Activated CD8-positive, alpha-beta T cell treated with anti-CD3 and anti-CD28 coated beads for 36 hours (primary cell): ENCODE measurements at regions not wholly inside any gene's neighbourhood (a gene's known extent, or its start where the extent isn't known, plus 50 kb on each side); places are given as distances from the start of the nearest gene placed in this dataset.

Experiments used
- ATAC-seq: fragments of 200-7000 bp; cut with Tn5 transposase; one replicate; pipeline ENCODE4 v1.10.0; 2021; ENCODE audit warnings: mild to moderate bottlenecking, moderate library complexity
- CTCF ChIA-PET: fragments of 350-600 bp; sonication (Branson Sonifier 250); formaldehyde crosslinking; loops from one replicate; lab custom pipeline; 2021; ENCODE audit warnings: antibody characterized with exemption; lab: Charles Lee
- POLR2A ChIA-PET: fragments of 350-600 bp; sonication (Branson Sonifier 250); formaldehyde crosslinking; loops from one replicate; lab custom pipeline; 2021; ENCODE audit warnings: antibody characterized with exemption; lab: Charles Lee
- DNase-seq: peaks from one replicate; pipeline ENCODE4 v3.0.0-alpha.2; 2020
- H3K27ac Mint-ChIP-seq: one replicate; pipeline ENCODE4 v1.8.0; 2021; ENCODE audit warnings: mild to moderate bottlenecking, mixed read lengths
- H3K27me3 Mint-ChIP-seq: one replicate; pipeline ENCODE4 v1.8.0; 2021; ENCODE audit warnings: mixed read lengths
- H3K36me3 Mint-ChIP-seq: one replicate; pipeline ENCODE4 v1.8.0; 2021; ENCODE audit warnings: low read depth, mixed read lengths
- H3K4me1 Mint-ChIP-seq: one replicate; pipeline ENCODE4 v1.8.0; 2021; ENCODE audit warnings: low read depth, mixed read lengths
- H3K4me3 Mint-ChIP-seq: one replicate; pipeline ENCODE4 v1.8.0; 2021; ENCODE audit warnings: mild to moderate bottlenecking, moderate library complexity, mixed read lengths
- H3K9me3 Mint-ChIP-seq: one replicate; pipeline ENCODE4 v1.8.0; 2021; ENCODE audit warnings: mixed read lengths
- intact Hi-C: fragments of 100-400 bp; cut with micrococcal nuclease; formaldehyde crosslinking; loops from one replicate; pipeline ENCODE4 v1.10.0; 2022
- TF ChIP-seq, protein P1 (sequence below): fragments of 200-600 bp; IDR thresholded peaks from one replicate; pipeline ENCODE4 v1.8.0; 2022; ENCODE audit warnings: antibody characterized with exemption, mild to moderate bottlenecking

DNA sequence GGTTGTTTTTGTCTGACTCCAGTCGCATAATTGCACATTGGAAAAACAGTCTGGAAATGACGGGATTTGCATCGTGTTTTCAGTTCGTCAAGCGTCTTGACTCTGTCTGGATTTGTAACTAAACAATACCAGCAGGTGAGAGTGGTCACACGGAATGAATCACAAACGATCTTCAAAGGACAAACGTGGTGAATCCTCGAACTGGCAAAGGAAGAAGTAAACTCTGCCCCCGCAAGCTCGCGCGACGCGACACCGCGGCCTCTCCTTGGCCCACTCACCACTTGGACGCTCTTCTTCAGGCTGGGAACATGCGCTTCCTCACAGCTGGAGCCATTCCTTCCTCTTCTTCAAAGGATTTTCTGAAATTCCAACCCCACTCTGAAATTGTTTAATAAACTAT is 352.6 kb downstream of the THBS2 start:
- Mint-ChIP-seq H3K9me3 (no peaks in the 10 kb centered on the region), H3K27me3 (peaks cover 2% of the 10 kb centered on the region), H3K36me3 (no peaks in the 10 kb centered on the region), H3K4me1 (peaks cover 3% of the 10 kb centered on the region), H3K4me3 (no peak overlapping the region), H3K27ac (no peak overlapping the region)
- CTCF ChIA-PET: no interaction called here
- TF ChIP-seq, protein P1, sequence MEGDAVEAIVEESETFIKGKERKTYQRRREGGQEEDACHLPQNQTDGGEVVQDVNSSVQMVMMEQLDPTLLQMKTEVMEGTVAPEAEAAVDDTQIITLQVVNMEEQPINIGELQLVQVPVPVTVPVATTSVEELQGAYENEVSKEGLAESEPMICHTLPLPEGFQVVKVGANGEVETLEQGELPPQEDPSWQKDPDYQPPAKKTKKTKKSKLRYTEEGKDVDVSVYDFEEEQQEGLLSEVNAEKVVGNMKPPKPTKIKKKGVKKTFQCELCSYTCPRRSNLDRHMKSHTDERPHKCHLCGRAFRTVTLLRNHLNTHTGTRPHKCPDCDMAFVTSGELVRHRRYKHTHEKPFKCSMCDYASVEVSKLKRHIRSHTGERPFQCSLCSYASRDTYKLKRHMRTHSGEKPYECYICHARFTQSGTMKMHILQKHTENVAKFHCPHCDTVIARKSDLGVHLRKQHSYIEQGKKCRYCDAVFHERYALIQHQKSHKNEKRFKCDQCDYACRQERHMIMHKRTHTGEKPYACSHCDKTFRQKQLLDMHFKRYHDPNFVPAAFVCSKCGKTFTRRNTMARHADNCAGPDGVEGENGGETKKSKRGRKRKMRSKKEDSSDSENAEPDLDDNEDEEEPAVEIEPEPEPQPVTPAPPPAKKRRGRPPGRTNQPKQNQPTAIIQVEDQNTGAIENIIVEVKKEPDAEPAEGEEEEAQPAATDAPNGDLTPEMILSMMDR: no peak
- DNase-seq (no peak), ATAC-seq (no peak)
- POLR2A ChIA-PET: interaction anchor here (0.6 kb wide), 1 partner anchor 735 kb away, joined by 3 read pairs; no protein-coding TSS in a partner anchor
- intact Hi-C loops: no loop called here

DNA sequence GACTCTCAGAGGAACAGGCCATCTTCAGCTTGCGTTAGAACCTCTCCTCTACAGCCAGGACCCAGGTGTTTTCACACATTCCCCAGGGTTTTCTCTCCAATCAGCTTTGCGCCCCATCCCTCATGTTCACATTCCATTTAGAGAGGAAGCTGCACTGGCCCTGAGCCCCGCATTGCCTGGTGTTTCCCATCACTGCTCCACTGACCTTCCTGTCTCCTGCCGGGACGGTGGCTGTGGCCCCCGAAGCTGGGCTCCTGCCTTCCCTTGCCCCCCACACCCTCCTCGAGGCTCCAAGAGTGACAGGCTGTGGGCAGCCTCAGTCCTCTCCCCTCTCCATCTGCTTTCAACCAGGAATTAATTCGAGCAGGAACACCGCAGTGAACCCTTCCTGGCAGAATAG is 357.3 kb downstream of the THBS2 start:
- Mint-ChIP-seq H3K4me3 (no peak overlapping the region), H3K9me3 (no peaks in the 10 kb centered on the region)
- CTCF ChIA-PET: no interaction called here

DNA sequence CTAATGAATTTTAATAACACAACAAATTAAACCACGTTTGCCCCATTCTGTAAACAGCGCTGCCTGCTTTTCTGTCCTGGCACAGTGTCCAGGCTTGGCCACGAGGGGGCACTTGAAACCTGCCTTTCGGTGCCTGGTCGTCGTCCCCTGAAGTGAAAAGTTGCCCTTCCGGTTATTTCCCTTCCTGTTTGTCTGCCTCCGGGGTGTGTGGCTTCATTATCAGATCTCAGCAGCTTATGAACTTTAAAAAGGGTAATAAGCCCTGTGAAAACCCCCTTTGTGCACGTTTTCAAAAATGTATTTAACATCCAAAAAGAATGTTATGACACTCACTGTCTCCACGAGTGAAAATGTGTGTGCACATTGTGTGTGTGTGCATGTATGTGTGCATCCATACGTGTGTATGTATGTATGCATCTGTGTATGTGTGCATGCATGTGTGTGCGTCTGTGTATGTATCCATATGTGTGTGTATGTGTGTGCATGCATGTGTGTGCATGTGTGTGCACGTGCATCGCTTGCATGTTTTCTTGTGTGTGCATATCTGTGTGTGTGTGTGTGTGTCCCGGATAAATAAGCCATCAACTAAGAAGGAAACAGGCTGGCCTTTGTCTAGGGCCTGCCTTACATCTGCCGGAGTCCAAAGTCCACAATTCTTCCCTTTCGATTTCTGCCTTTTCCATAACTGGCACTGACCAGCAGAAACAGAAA is 358.4 kb downstream of the THBS2 start:
- ChIA-PET POLR2A (no interaction called here), CTCF (interaction anchor here (0.9 to 3.3 kb wide), 5 partner anchors 8 to 1634 kb away, joined by 3 to 17 read pairs (median 4); no protein-coding TSS in a partner anchor)
- DNase-seq (peak; percentile 88), ATAC-seq (peak; percentile 97)
- Mint-ChIP-seq H3K27ac (peak overlapping the region; percentile 49), H3K4me1 (peaks cover 10% of the 10 kb centered on the region), H3K4me3 (peak overlapping the region; percentile 11), H3K27me3 (peaks cover 2% of the 10 kb centered on the region), H3K36me3 (no peaks in the 10 kb centered on the region), H3K9me3 (no peaks in the 10 kb centered on the region)
- TF ChIP-seq, protein P1: peak; percentile 65
- intact Hi-C loops: loop anchor here (10.0 kb wide), 1 partner anchor 1630 kb away; no protein-coding TSS in a partner anchor

More for the DNA sequence above, 357.3 kb downstream of the THBS2 start:
- Mint-ChIP-seq H3K4me1 (peaks cover 10% of the 10 kb centered on the region), H3K36me3 (no peaks in the 10 kb centered on the region), H3K27me3 (peaks cover 2% of the 10 kb centered on the region), H3K27ac (no peak overlapping the region)
- ATAC-seq (no peak), DNase-seq (no peak)
- POLR2A ChIA-PET: no interaction called here
- TF ChIP-seq, protein P1: no peak
- intact Hi-C loops: loop anchor here (10.0 kb wide), 1 partner anchor 1628 kb away; no protein-coding TSS in a partner anchor

DNA sequence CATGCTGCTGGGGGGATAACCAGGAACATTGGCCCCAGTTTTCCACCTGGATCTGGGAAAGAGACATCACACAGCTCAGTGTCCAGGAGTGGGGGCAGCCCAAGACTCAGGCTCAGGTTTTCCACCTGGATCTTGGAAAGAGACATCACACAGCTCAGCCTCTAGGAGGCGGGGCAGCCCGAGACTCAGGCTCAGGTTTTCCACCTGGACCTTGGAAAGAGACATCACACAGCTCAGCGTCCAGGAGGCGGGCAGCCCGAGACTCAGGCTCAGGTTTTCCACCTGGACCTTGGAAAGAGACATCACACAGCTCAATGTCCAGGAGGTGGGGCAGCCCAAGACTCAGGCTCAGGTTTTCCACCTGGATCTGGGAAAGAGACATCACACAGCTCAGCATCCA is 361.6 kb downstream of the THBS2 start:
- ChIA-PET POLR2A (interaction anchor here (0.6 kb wide), 1 partner anchor 34 kb away, joined by 3 read pairs; no protein-coding TSS in a partner anchor), CTCF (interaction anchor here (1.4 kb wide), 1 partner anchor 521 kb away, joined by 4 read pairs; no protein-coding TSS in a partner anchor)
- TF ChIP-seq, protein P1: no peak
- no peak for ATAC-seq
- Mint-ChIP-seq H3K27ac (no peak overlapping the region), H3K4me1 (peaks cover 10% of the 10 kb centered on the region), H3K4me3 (no peak overlapping the region), H3K27me3 (no peaks in the 10 kb centered on the region), H3K36me3 (no peaks in the 10 kb centered on the region), H3K9me3 (no peaks in the 10 kb centered on the region)
- DNase-seq: no peak
- intact Hi-C loops: loop anchor here (10.0 kb wide), 1 partner anchor 1633 kb away; no protein-coding TSS in a partner anchor

- Mint-ChIP-seq H3K9me3 (no peaks in the 10 kb centered on the region), H3K36me3 (no peaks in the 10 kb centered on the region), H3K4me3 (no peak overlapping the region), H3K4me1 (peaks cover 10% of the 10 kb centered on the region), H3K27me3 (no peaks in the 10 kb centered on the region), H3K27ac (no peak overlapping the region)
- CTCF ChIA-PET: no interaction called here
- ATAC-seq: no peak
- POLR2A ChIA-PET: no interaction called here
- TF ChIP-seq, protein P1: no peak
- intact Hi-C loops: loop anchor here (10.0 kb wide), 1 partner anchor 1634 kb away; no protein-coding TSS in a partner anchor
- DNase-seq: no peak
These were observed 362.7 kb downstream of the THBS2 start for GRCh38 chr6:168890981-168891365.
